Neuronal stem cell (in vitro differentiated cells): ENCODE measurements at regions not wholly inside any gene's neighbourhood (a gene's known extent, or its start where the extent isn't known, plus 50 kb on each side); places are given as distances from the start of the nearest gene placed in this dataset.

ENCODE experiments used
- DNase-seq: peaks from one replicate; pipeline ENCODE4 v3.0.0-alpha.2; 2013; ENCODE audit warnings: low spot score
- H2AFZ ChIP-seq: one replicate; pipeline ENCODE4 v1.6.1; 2013; ENCODE audit warnings: mild to moderate bottlenecking, low read length, inconsistent platforms
- H2AK5ac ChIP-seq: 2 replicates; pipeline ENCODE4 v1.6.1; 2013; ENCODE audit warnings: low read depth, mild to moderate bottlenecking, inconsistent platforms, low read length, moderate library complexity, mixed read lengths
- H2BK120ac ChIP-seq: 2 replicates; pipeline ENCODE4 v1.6.1; 2013; ENCODE audit warnings: low read depth, mild to moderate bottlenecking, inconsistent platforms, low read length, moderate library complexity, mixed read lengths
- H2BK12ac ChIP-seq: one replicate; pipeline ENCODE4 v1.6.1; 2013; ENCODE audit warnings: low read length, inconsistent platforms
- H2BK15ac ChIP-seq: 2 replicates; pipeline ENCODE4 v1.6.1; 2013; ENCODE audit warnings: mild to moderate bottlenecking, low read length, inconsistent platforms, mixed read lengths
- H2BK5ac ChIP-seq: one replicate; pipeline ENCODE4 v1.6.1; 2013; ENCODE audit warnings: inconsistent platforms, mild to moderate bottlenecking, low read length, moderate library complexity
- H3K14ac ChIP-seq: one replicate; pipeline ENCODE4 v1.6.1; 2013; ENCODE audit warnings: low read length, inconsistent platforms
- H3K18ac ChIP-seq: 2 replicates; pipeline ENCODE4 v1.6.1; 2013; ENCODE audit warnings: low read length, inconsistent platforms
- H3K23ac ChIP-seq: 2 replicates; pipeline ENCODE4 v1.6.1; 2013; ENCODE audit warnings: low read depth, mild to moderate bottlenecking, mixed read lengths, low read length, inconsistent platforms; ENCODE audit not compliant: poor library complexity
- H3K27ac ChIP-seq: replicated peaks from 3 replicates; pipeline ENCODE4 v1.5.1; 2013; ENCODE audit warnings: low read length, inconsistent platforms
- H3K27me3 ChIP-seq, 3 experiments: 2 replicates each; pipeline ENCODE4 v1.6.1; 2013; ENCODE audit warnings: low read length in 3 of 3, mild to moderate bottlenecking in 2 of 3, inconsistent platforms in 1 of 3, low read depth in 1 of 3, mixed read lengths in 1 of 3, moderate library complexity in 1 of 3; ENCODE audit not compliant: control insufficient read depth in 3 of 3, insufficient read depth in 3 of 3
- H3K36me3 ChIP-seq, 2 donors: replicated peaks in 1 of 2; 2 replicates each; pipeline ENCODE4 v1.6.1; 2013; ENCODE audit warnings: low read length in 2 of 2; ENCODE audit not compliant: control insufficient read depth in 2 of 2, insufficient read depth in 2 of 2
- H3K4ac ChIP-seq: 2 replicates; pipeline ENCODE4 v1.6.1; 2013; ENCODE audit warnings: inconsistent platforms, mild to moderate bottlenecking, low read length, moderate library complexity
- H3K4me1 ChIP-seq, 2 donors: 1 replicate in 1 of 2; 2 replicates in 1 of 2; pipeline ENCODE4 v1.6.1; 2013; ENCODE audit warnings: low read length in 2 of 2, low read depth in 1 of 2; ENCODE audit not compliant: control insufficient read depth in 2 of 2, insufficient read depth in 1 of 2
- H3K4me2 ChIP-seq: one replicate; pipeline ENCODE4 v1.6.1; 2013; ENCODE audit warnings: mild to moderate bottlenecking, low read length, inconsistent platforms; ENCODE audit not compliant: insufficient read depth, poor library complexity, severe bottlenecking
- H3K4me3 ChIP-seq, 2 donors: 2 replicates each; pipeline ENCODE4 v1.5.1; 2013; ENCODE audit warnings: low read length in 2 of 2, mild to moderate bottlenecking in 2 of 2, inconsistent platforms in 1 of 2, moderate library complexity in 1 of 2
- H3K79me1 ChIP-seq: one replicate; pipeline ENCODE4 v1.6.1; 2013; ENCODE audit warnings: low read depth, mild to moderate bottlenecking, inconsistent platforms, low read length, moderate library complexity
- H3K9ac ChIP-seq: one replicate; pipeline ENCODE4 v1.6.1; 2013; ENCODE audit warnings: mild to moderate bottlenecking, low read depth, low read length, inconsistent platforms; ENCODE audit not compliant: poor library complexity
- H3K9me3 ChIP-seq, 2 donors: replicated peaks in 1 of 2; 2 replicates each; pipeline versions ENCODE3 to v1.6.1; 2013; ENCODE audit warnings: low read length in 2 of 2, mild to moderate bottlenecking in 2 of 2, inconsistent platforms in 1 of 2, low read depth in 1 of 2, mixed read lengths in 1 of 2, moderate library complexity in 1 of 2; ENCODE audit not compliant: control insufficient read depth in 2 of 2, insufficient read depth in 1 of 2
- H4K8ac ChIP-seq: one replicate; pipeline ENCODE4 v1.6.1; 2013; ENCODE audit warnings: low read depth, mild to moderate bottlenecking, inconsistent platforms, low read length, moderate library complexity
- H4K91ac ChIP-seq: one replicate; pipeline ENCODE4 v1.6.1; 2013; ENCODE audit warnings: low read length, low read depth, mild to moderate bottlenecking, inconsistent platforms; ENCODE audit not compliant: poor library complexity
- whole genome bisulfite sequencing, 2 donors: extraction: QIAGEN DNeasy Blood & Tissue Kit; methylation state at CpG; one replicate each; pipeline ENCODE4 v1.1.7; 2013; ENCODE audit warnings: missing lambda C conversion rate in 2 of 2, mixed read lengths in 1 of 2; ENCODE audit not compliant: insufficient read length in 2 of 2, insufficient replicate concordance in 1 of 2; ENCODE audit errors: extremely low coverage in 2 of 2; 5-methylcytosine and 5-hydroxymethylcytosine counted together

GRCh38 chr13:64332048-64332447 lies 2898.1 kb downstream of the PCDH9 start:
- Histone ChIP-seq H3K27me3 (no peaks in the 10 kb centered on the region), H3K4me2 (no peak overlapping the region), H3K27ac (no peak overlapping the region), H3K4me3 (no peak overlapping the region), H3K36me3 (no peaks in the 10 kb centered on the region), H3K4me1 (no peaks in the 10 kb centered on the region), H2BK120ac (no peak overlapping the region), H3K14ac (no peak overlapping the region), H2AFZ (no peak overlapping the region), H3K4ac (no peak overlapping the region), H3K9ac (no peak overlapping the region), H2AK5ac (no peak overlapping the region), H4K91ac (no peak overlapping the region), H3K23ac (no peak overlapping the region), H3K79me1 (no peaks in the 10 kb centered on the region), H2BK15ac (no peak overlapping the region), H2BK5ac (no peak overlapping the region), H2BK12ac (no peak overlapping the region), H4K8ac (no peak overlapping the region), H3K9me3 (peaks cover 0 to 5% of the 10 kb centered on the region in 2 donors), H3K18ac (no peak overlapping the region)
- no peak for DNase-seq
- no CpG with 5 or more reads among the region's 2 CpGs for WGBS, 2 donors

- no peaks in the 10 kb centered on the region for H3K27me3 ChIP-seq
- no peak overlapping the region for H3K9ac ChIP-seq
- no peak overlapping the region for H2BK120ac ChIP-seq
- H2AK5ac ChIP-seq = no peak overlapping the region
- H3K4me1 ChIP-seq = no peaks in the 10 kb centered on the region
- no CpG with 5 or more reads among the region's 2 CpGs for WGBS, 2 donors
- H2BK15ac ChIP-seq = no peak overlapping the region
- H3K4me3 ChIP-seq = no peak overlapping the region
- H3K27ac ChIP-seq = no peak overlapping the region
- H3K4ac ChIP-seq = no peak overlapping the region
- no peaks in the 10 kb centered on the region for H3K9me3 ChIP-seq
- H2AFZ ChIP-seq = no peak overlapping the region
- no peak overlapping the region for H3K14ac ChIP-seq
- H2BK12ac ChIP-seq = no peak overlapping the region
- H2BK5ac ChIP-seq = no peak overlapping the region
- H4K91ac ChIP-seq = no peak overlapping the region
- H3K23ac ChIP-seq = no peak overlapping the region
- no peak overlapping the region for H3K4me2 ChIP-seq
- H3K18ac ChIP-seq = no peak overlapping the region
- H3K79me1 ChIP-seq = no peaks in the 10 kb centered on the region
- H4K8ac ChIP-seq = no peak overlapping the region
- H3K36me3 ChIP-seq = no peaks in the 10 kb centered on the region
- no peak for DNase-seq
Observed at GRCh38 chr13:64327505-64328194, 2902.5 kb downstream of the PCDH9 start.

GRCh38 chr13:64314331-64314730 lies 2898.7 kb upstream of the PCDH20 start:
- Histone ChIP-seq H3K27ac (no peak overlapping the region), H3K4me3 (no peak overlapping the region), H2AFZ (no peak overlapping the region), H4K91ac (no peak overlapping the region), H3K23ac (no peak overlapping the region), H3K36me3 (no peaks in the 10 kb centered on the region), H3K79me1 (no peaks in the 10 kb centered on the region), H3K4ac (no peak overlapping the region), H2BK15ac (no peak overlapping the region), H3K9me3 (no peaks in the 10 kb centered on the region), H2BK5ac (no peak overlapping the region), H3K18ac (no peak overlapping the region), H3K9ac (no peak overlapping the region), H2BK120ac (no peak overlapping the region), H3K4me2 (no peak overlapping the region), H3K14ac (no peak overlapping the region), H2AK5ac (no peak overlapping the region), H3K4me1 (no peaks in the 10 kb centered on the region), H3K27me3 (no peaks in the 10 kb centered on the region), H2BK12ac (no peak overlapping the region), H4K8ac (no peak overlapping the region)
- WGBS, 2 donors = no CpG with 5 or more reads among the region's 2 CpGs
- DNase-seq = no peak

- no peak overlapping the region for H3K9ac ChIP-seq
- no peak overlapping the region for H2BK15ac ChIP-seq
- no peaks in the 10 kb centered on the region for H3K36me3 ChIP-seq
- no peaks in the 10 kb centered on the region for H3K27me3 ChIP-seq
- H3K27ac ChIP-seq = no peak overlapping the region
- no peak overlapping the region for H2BK12ac ChIP-seq
- H3K4ac ChIP-seq = no peak overlapping the region
- H3K79me1 ChIP-seq = no peaks in the 10 kb centered on the region
- H3K4me3 ChIP-seq = no peak overlapping the region
- no peak for DNase-seq
- WGBS, 2 donors = no CpG with 5 or more reads among the region's 3 CpGs
- H3K9me3 ChIP-seq = no peaks in the 10 kb centered on the region
- H3K23ac ChIP-seq = no peak overlapping the region
- no peak overlapping the region for H2BK120ac ChIP-seq
- H3K18ac ChIP-seq = no peak overlapping the region
- no peak overlapping the region for H3K4me2 ChIP-seq
- no peak overlapping the region for H4K8ac ChIP-seq
- H2AK5ac ChIP-seq = no peak overlapping the region
- H3K14ac ChIP-seq = no peak overlapping the region
- H2AFZ ChIP-seq = no peak overlapping the region
- no peak overlapping the region for H4K91ac ChIP-seq
- no peak overlapping the region for H2BK5ac ChIP-seq
- H3K4me1 ChIP-seq = no peaks in the 10 kb centered on the region
Observed at GRCh38 chr13:64311948-64312347, 2896.3 kb upstream of the PCDH20 start.
